K562 (cell line): ENCODE measurements at regions not wholly inside any gene's neighbourhood (a gene's known extent, or its start where the extent isn't known, plus 50 kb on each side); places are given as distances from the start of the nearest gene placed in this dataset.

Source experiments
- ESRRA ChIP-seq: fragments of 450-650 bp; IDR thresholded peaks from 2 replicates; pipeline ENCODE4 v1.6.1; 2014; ENCODE audit warnings: low read depth, mild to moderate bottlenecking, moderate library complexity, borderline replicate concordance
- ETS2 ChIP-seq: IDR thresholded peaks from 2 replicates; pipeline ENCODE4 v1.6.1; 2016; ENCODE audit warnings: borderline replicate concordance, missing genetic modification characterization, mild to moderate bottlenecking, moderate library complexity, missing compliant biosample characterization; ENCODE audit not compliant: poor library complexity, severe bottlenecking
- FOXK2 ChIP-seq, 2 experiments: fragments of 450-650 bp; IDR thresholded peaks in 1 of 2; conservative IDR thresholded peaks in 1 of 2; 2 replicates each; pipeline ENCODE4 v1.6.1; 2016; ENCODE audit warnings: low read depth in 2 of 2, mild to moderate bottlenecking in 1 of 2
- KAT7 ChIP-seq: sonication (generic); formaldehyde crosslinking; IDR thresholded peaks from 2 replicates; pipeline ENCODE4 v1.8.0; 2022; ENCODE audit warnings: missing genetic modification reagents, mild to moderate bottlenecking, borderline replicate concordance
- NELFE ChIP-seq: IDR thresholded peaks from 2 replicates; pipeline ENCODE4 v1.6.1; 2011; ENCODE audit warnings: mild to moderate bottlenecking; ENCODE audit not compliant: insufficient read depth, insufficient read length
- NONO ChIP-seq, 2 experiments: fragments of 200-400 bp in 1 of 2; fragments of 450-650 bp in 1 of 2; formaldehyde crosslinking in 1 of 2; IDR thresholded peaks; 2 replicates each; pipeline ENCODE4 v1.6.1; 2017; ENCODE audit warnings: low read depth in 2 of 2, mild to moderate bottlenecking in 2 of 2, moderate library complexity in 2 of 2, low read length in 1 of 2
- RBM39 ChIP-seq: fragments of 200-400 bp; formaldehyde crosslinking; optimal IDR thresholded peaks from 2 replicates; pipeline ENCODE3; 2018; ENCODE audit warnings: low read depth, low read length
- SAP30 ChIP-seq: fragments of 200-600 bp; sonication (generic); IDR thresholded peaks from 2 replicates; pipeline ENCODE4 v1.6.1; 2012; ENCODE audit warnings: borderline replicate concordance, low read depth, mild to moderate bottlenecking, moderate library complexity, low read length, control low read depth, inconsistent platforms; ENCODE audit not compliant: insufficient read depth, poor library complexity, severe bottlenecking
- WHSC1 ChIP-seq: IDR thresholded peaks from one replicate; pipeline ENCODE4 v1.6.1; 2012; ENCODE audit warnings: low read length, control low read depth, inconsistent platforms
- ZBTB1 ChIP-seq: sonication (generic); formaldehyde crosslinking; IDR thresholded peaks from 2 replicates; pipeline ENCODE4 v1.8.1; 2023; ENCODE audit warnings: missing genetic modification reagents, low read depth, mild to moderate bottlenecking, borderline replicate concordance
- ZBTB7A ChIP-seq: IDR thresholded peaks from 2 replicates; pipeline ENCODE4 v1.6.1; 2011; ENCODE audit warnings: low read depth, mild to moderate bottlenecking, low read length, moderate library complexity, borderline replicate concordance; ENCODE audit not compliant: control insufficient read depth
- ZEB2 ChIP-seq: fragments of 450-650 bp; IDR thresholded peaks from 2 replicates; pipeline ENCODE4 v1.6.1; 2016
- ZFPM2 ChIP-seq: fragments of 250-450 bp; sonication (Bioruptor Pico); IDR thresholded peaks from 2 replicates; pipeline ENCODE4 v1.5.1; 2022; ENCODE audit warnings: mild to moderate bottlenecking
- ZNF561 ChIP-seq: fragments of 450-650 bp; formaldehyde crosslinking; conservative IDR thresholded peaks from 2 replicates; pipeline ENCODE4 v1.4.0; 2020; ENCODE audit warnings: mild to moderate bottlenecking, moderate library complexity
- ZNF668 ChIP-seq: fragments of 250-450 bp; sonication (Bioruptor Pico); IDR thresholded peaks from 2 replicates; pipeline ENCODE4 v1.8.0; 2022; ENCODE audit warnings: mild to moderate bottlenecking, inconsistent platforms
- ZNF76 ChIP-seq: fragments of 250-450 bp; sonication (Bioruptor Pico); IDR thresholded peaks from 2 replicates; pipeline ENCODE4 v1.4.0; 2020; ENCODE audit warnings: mild to moderate bottlenecking, moderate library complexity, borderline replicate concordance
- TF ChIP-seq, protein P1 (sequence below): fragments of 450-650 bp; IDR thresholded peaks from 2 replicates; pipeline ENCODE4 v1.6.1; 2017; ENCODE audit warnings: mild to moderate bottlenecking, moderate library complexity
- TF ChIP-seq, protein P2 (sequence below): fragments of 450-650 bp; IDR thresholded peaks from 2 replicates; pipeline ENCODE4 v1.7.1; 2018; ENCODE audit warnings: mild to moderate bottlenecking, low read depth; ENCODE audit not compliant: partially characterized antibody
- TF ChIP-seq, protein P3 (sequence below): IDR thresholded peaks from 3 replicates; pipeline ENCODE4 v1.6.1; 2011; ENCODE audit warnings: borderline replicate concordance, mild to moderate bottlenecking; ENCODE audit not compliant: insufficient read length, insufficient read depth
- TF ChIP-seq, protein P4 (sequence below): fragments of 200-400 bp; formaldehyde crosslinking; IDR thresholded peaks from 2 replicates; pipeline ENCODE4 v1.6.1; 2017; ENCODE audit warnings: mild to moderate bottlenecking, low read depth, low read length, moderate library complexity

DNA sequence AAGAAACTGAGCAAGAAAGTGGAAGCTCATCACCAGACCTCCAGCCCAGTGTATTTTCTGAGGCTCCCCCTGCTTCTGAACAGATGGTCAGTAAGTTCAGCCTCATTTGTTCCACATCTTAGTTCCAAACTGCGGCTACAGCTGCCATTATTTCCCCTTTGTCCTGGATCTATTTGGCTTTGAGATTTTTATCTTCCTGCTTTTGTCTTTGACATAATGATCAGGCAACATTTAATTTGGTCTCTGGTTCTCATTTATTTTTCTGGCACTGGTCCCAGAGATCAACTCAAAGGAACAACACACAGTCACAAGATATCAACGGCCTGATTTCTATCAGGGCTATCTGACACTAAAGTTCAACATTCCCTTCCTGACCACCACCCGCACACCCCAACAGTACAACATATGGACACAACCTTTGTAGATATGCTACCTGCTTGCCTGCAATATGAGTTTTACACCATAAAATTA lies 137.5 kb downstream of the FAM76B start (continued):
- TF ChIP-seq, protein P1, sequence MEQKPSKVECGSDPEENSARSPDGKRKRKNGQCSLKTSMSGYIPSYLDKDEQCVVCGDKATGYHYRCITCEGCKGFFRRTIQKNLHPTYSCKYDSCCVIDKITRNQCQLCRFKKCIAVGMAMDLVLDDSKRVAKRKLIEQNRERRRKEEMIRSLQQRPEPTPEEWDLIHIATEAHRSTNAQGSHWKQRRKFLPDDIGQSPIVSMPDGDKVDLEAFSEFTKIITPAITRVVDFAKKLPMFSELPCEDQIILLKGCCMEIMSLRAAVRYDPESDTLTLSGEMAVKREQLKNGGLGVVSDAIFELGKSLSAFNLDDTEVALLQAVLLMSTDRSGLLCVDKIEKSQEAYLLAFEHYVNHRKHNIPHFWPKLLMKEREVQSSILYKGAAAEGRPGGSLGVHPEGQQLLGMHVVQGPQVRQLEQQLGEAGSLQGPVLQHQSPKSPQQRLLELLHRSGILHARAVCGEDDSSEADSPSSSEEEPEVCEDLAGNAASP, result no peak
- TF ChIP-seq ETS2 (tag), result no peak
- TF ChIP-seq ZFPM2 (CRISPR knock-in tag), result no peak
- TF ChIP-seq, protein P2, sequence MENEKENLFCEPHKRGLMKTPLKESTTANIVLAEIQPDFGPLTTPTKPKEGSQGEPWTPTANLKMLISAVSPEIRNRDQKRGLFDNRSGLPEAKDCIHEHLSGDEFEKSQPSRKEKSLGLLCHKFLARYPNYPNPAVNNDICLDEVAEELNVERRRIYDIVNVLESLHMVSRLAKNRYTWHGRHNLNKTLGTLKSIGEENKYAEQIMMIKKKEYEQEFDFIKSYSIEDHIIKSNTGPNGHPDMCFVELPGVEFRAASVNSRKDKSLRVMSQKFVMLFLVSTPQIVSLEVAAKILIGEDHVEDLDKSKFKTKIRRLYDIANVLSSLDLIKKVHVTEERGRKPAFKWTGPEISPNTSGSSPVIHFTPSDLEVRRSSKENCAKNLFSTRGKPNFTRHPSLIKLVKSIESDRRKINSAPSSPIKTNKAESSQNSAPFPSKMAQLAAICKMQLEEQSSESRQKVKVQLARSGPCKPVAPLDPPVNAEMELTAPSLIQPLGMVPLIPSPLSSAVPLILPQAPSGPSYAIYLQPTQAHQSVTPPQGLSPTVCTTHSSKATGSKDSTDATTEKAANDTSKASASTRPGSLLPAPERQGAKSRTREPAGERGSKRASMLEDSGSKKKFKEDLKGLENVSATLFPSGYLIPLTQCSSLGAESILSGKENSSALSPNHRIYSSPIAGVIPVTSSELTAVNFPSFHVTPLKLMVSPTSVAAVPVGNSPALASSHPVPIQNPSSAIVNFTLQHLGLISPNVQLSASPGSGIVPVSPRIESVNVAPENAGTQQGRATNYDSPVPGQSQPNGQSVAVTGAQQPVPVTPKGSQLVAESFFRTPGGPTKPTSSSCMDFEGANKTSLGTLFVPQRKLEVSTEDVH, result no peak
- TF ChIP-seq ZNF76 (CRISPR knock-in tag), result no peak
- TF ChIP-seq ZBTB7A, result no peak
- TF ChIP-seq NELFE, result no peak
- TF ChIP-seq, protein P3, sequence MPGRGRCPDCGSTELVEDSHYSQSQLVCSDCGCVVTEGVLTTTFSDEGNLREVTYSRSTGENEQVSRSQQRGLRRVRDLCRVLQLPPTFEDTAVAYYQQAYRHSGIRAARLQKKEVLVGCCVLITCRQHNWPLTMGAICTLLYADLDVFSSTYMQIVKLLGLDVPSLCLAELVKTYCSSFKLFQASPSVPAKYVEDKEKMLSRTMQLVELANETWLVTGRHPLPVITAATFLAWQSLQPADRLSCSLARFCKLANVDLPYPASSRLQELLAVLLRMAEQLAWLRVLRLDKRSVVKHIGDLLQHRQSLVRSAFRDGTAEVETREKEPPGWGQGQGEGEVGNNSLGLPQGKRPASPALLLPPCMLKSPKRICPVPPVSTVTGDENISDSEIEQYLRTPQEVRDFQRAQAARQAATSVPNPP, result no peak
- TF ChIP-seq, protein P4, sequence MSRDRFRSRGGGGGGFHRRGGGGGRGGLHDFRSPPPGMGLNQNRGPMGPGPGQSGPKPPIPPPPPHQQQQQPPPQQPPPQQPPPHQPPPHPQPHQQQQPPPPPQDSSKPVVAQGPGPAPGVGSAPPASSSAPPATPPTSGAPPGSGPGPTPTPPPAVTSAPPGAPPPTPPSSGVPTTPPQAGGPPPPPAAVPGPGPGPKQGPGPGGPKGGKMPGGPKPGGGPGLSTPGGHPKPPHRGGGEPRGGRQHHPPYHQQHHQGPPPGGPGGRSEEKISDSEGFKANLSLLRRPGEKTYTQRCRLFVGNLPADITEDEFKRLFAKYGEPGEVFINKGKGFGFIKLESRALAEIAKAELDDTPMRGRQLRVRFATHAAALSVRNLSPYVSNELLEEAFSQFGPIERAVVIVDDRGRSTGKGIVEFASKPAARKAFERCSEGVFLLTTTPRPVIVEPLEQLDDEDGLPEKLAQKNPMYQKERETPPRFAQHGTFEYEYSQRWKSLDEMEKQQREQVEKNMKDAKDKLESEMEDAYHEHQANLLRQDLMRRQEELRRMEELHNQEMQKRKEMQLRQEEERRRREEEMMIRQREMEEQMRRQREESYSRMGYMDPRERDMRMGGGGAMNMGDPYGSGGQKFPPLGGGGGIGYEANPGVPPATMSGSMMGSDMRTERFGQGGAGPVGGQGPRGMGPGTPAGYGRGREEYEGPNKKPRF, result no peak
- TF ChIP-seq KAT7 (CRISPR knock-in tag), result no peak
- TF ChIP-seq RBM39, result no peak
- TF ChIP-seq ZNF561 (CRISPR knock-in tag), result no peak
- TF ChIP-seq ZEB2, result no peak
- TF ChIP-seq ZNF668 (CRISPR knock-in tag), result no peak
- TF ChIP-seq ESRRA, result no peak
- 0 out of 4 replicates have a peak, but pooled peaks of 1 of the 2 experiments have one; percentile 20 for TF ChIP-seq FOXK2 (conservative IDR thresholded peaks at IDR 0.05 in 1 of 2, IDR thresholded peaks at IDR 0.05 in 1 of 2; ENCODE audit: low read depth in 2 of 2)
- TF ChIP-seq SAP30, result no peak
- no peak for TF ChIP-seq NONO (IDR thresholded peaks at IDR 0.05; ENCODE audit: low read depth in 2 of 2, low read length in 1 of 2)
- no peak for TF ChIP-seq WHSC1
- no peak for TF ChIP-seq ZBTB1
